NB4 (cell line): ENCODE measurements at regions not wholly inside any gene's neighbourhood (a gene's known extent, or its start where the extent isn't known, plus 50 kb on each side); places are given as distances from the start of the nearest gene placed in this dataset.

Experiments
- MYC ChIP-seq: IDR thresholded peaks from 2 replicates; pipeline ENCODE4 v1.6.1; 2011; ENCODE audit warnings: low read depth, low read length
- POLR2A ChIP-seq: IDR thresholded peaks from 2 replicates; pipeline ENCODE4 v1.6.1; 2011; ENCODE audit warnings: mild to moderate bottlenecking; ENCODE audit not compliant: insufficient read length; ENCODE audit errors: extremely low read depth
- TF ChIP-seq, protein P1 (sequence below): IDR thresholded peaks from one replicate; pipeline ENCODE4 v1.5.1; 2012; ENCODE audit warnings: low read depth, low read length

DNA sequence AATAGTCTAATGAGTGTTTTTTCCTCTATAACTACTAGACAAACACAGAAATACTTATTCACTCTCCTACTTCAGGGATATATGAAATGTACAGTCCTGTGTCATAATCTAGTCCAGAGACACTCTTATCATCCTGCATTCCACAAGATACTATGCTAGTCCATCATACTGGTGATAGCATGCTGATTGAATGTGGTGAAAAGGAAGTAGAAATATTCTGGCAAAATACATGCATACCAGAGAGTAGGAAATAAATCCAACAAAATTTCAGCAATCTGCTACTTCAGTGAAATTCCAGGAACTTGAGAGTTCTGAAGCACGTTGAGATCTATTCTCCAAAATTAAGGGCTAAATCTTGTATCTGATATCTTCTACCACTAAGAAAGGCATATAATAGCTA is 353.9 kb downstream of the PID1 start:
- TF ChIP-seq, protein P1, sequence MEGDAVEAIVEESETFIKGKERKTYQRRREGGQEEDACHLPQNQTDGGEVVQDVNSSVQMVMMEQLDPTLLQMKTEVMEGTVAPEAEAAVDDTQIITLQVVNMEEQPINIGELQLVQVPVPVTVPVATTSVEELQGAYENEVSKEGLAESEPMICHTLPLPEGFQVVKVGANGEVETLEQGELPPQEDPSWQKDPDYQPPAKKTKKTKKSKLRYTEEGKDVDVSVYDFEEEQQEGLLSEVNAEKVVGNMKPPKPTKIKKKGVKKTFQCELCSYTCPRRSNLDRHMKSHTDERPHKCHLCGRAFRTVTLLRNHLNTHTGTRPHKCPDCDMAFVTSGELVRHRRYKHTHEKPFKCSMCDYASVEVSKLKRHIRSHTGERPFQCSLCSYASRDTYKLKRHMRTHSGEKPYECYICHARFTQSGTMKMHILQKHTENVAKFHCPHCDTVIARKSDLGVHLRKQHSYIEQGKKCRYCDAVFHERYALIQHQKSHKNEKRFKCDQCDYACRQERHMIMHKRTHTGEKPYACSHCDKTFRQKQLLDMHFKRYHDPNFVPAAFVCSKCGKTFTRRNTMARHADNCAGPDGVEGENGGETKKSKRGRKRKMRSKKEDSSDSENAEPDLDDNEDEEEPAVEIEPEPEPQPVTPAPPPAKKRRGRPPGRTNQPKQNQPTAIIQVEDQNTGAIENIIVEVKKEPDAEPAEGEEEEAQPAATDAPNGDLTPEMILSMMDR, result no peak
- no peak for TF ChIP-seq MYC
- no peak for TF ChIP-seq POLR2A
